ENCODE measurements at regions not wholly inside any gene's neighbourhood (a gene's known extent, or its start where the extent isn't known, plus 50 kb on each side); places are given as distances from the start of the nearest gene placed in this dataset.

DNA sequence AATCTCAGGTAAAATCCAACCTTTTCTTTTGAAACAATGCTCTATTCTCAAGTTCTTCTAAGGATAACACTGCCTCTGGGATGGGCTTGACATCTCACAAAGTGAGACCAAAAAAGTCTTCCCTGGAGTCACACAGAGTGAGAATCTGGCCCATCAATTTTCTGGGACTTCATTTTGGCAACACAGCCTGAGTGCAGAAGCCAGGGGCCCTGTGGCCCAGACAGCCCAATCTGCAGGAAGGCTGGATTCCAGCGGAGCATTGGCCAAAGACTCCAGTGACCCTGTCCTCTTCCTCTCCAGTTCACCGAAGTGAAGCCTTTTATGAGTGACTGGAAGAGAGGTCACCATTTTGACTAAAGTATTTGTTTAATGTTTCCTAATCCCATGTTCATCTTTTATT is 105.1 kb downstream of the PLK2 start:
- H3K36me3 Mint-ChIP-seq (ENCODE audit: low read depth, unreplicated experiment): no peaks in the 10 kb centered on the region
- H3K4me2 ChIP-seq (ENCODE audit: low read length): no peak overlapping the region
- H3K4me3 Mint-ChIP-seq (ENCODE audit: unreplicated experiment): no peak overlapping the region
- H3K4me1 Mint-ChIP-seq (ENCODE audit: low read depth, unreplicated experiment): no peaks in the 10 kb centered on the region
- H3K27me3 Mint-ChIP-seq (ENCODE audit: low read depth, unreplicated experiment): no peaks in the 10 kb centered on the region
- no peak overlapping the region for H3K4me3 ChIP-seq (ENCODE audit: insufficient read depth, low read depth, low read length)
- H3K9me3 ChIP-seq (ENCODE audit: insufficient read depth, low read depth, low read length): no peaks in the 10 kb centered on the region
- DNase-seq (ENCODE audit: low read depth): no peak
- H2AFZ ChIP-seq (ENCODE audit: low read depth, low read length): no peak overlapping the region
- no peak overlapping the region for H3K27ac ChIP-seq (ENCODE audit: low read depth, low read length)
- no peaks in the 10 kb centered on the region for H4K20me1 ChIP-seq (ENCODE audit: insufficient read depth, low read length)
- no peak overlapping the region for H3K9ac ChIP-seq (ENCODE audit: low read length)
- H3K4me1 ChIP-seq (ENCODE audit: insufficient read depth, low read length): no peaks in the 10 kb centered on the region
- FAIRE-seq: no peak
- TF ChIP-seq EZH2 (IDR thresholded peaks at IDR 0.05; ENCODE audit: insufficient read depth, low read length): no peak
- TF ChIP-seq, protein P1, sequence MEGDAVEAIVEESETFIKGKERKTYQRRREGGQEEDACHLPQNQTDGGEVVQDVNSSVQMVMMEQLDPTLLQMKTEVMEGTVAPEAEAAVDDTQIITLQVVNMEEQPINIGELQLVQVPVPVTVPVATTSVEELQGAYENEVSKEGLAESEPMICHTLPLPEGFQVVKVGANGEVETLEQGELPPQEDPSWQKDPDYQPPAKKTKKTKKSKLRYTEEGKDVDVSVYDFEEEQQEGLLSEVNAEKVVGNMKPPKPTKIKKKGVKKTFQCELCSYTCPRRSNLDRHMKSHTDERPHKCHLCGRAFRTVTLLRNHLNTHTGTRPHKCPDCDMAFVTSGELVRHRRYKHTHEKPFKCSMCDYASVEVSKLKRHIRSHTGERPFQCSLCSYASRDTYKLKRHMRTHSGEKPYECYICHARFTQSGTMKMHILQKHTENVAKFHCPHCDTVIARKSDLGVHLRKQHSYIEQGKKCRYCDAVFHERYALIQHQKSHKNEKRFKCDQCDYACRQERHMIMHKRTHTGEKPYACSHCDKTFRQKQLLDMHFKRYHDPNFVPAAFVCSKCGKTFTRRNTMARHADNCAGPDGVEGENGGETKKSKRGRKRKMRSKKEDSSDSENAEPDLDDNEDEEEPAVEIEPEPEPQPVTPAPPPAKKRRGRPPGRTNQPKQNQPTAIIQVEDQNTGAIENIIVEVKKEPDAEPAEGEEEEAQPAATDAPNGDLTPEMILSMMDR (IDR thresholded peaks at IDR 0.05; ENCODE audit: insufficient read depth, low read depth, low read length): no peak
- no peaks in the 10 kb centered on the region for H3K36me3 ChIP-seq (ENCODE audit: insufficient read depth, low read length)
- no peak overlapping the region for H3K27ac Mint-ChIP-seq (ENCODE audit: unreplicated experiment)
- H3K9me3 Mint-ChIP-seq (ENCODE audit: unreplicated experiment): no peaks in the 10 kb centered on the region
- no peaks in the 10 kb centered on the region for H3K27me3 ChIP-seq (ENCODE audit: insufficient read depth, low read length)
- H3K79me2 ChIP-seq (ENCODE audit: insufficient read depth, low read length): no peaks in the 10 kb centered on the region

DNA sequence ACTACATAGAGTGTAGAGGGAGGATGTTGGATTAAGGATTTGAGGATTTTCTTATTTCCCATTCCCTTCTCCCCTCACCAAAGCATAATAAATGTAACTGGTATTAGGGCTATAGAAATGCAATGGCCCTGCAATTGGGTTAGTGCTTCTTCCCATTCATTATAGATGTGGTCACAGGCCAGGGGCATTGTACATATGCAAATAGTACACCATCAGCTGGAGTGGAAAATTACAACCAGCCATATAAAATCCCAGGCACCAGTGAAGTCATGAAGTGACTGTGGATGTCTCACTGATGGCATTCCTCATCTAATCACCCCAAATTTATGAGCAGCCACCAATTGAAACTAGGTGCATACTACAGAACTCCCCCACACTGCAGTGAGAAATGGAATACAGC is 105.9 kb downstream of the PLK2 start:
- no peak overlapping the region for H3K27ac Mint-ChIP-seq (ENCODE audit: unreplicated experiment)
- DNase-seq (ENCODE audit: low read depth) (no peak), FAIRE-seq (no peak)
- H3K27me3 Mint-ChIP-seq (ENCODE audit: low read depth, unreplicated experiment): no peaks in the 10 kb centered on the region
- Histone ChIP-seq H2AFZ (ENCODE audit: low read depth, low read length) (no peak overlapping the region), H3K79me2 (ENCODE audit: insufficient read depth, low read length) (no peaks in the 10 kb centered on the region), H3K4me3 (ENCODE audit: insufficient read depth, low read depth, low read length) (no peak overlapping the region), H4K20me1 (ENCODE audit: insufficient read depth, low read length) (no peaks in the 10 kb centered on the region), H3K9me3 (ENCODE audit: insufficient read depth, low read depth, low read length) (no peaks in the 10 kb centered on the region), H3K4me2 (ENCODE audit: low read length) (no peak overlapping the region), H3K9ac (ENCODE audit: low read length) (no peak overlapping the region), H3K27ac (ENCODE audit: low read depth, low read length) (no peak overlapping the region), H3K36me3 (ENCODE audit: insufficient read depth, low read length) (no peaks in the 10 kb centered on the region), H3K27me3 (ENCODE audit: insufficient read depth, low read length) (no peaks in the 10 kb centered on the region), H3K4me1 (ENCODE audit: insufficient read depth, low read length) (no peaks in the 10 kb centered on the region)
- no peaks in the 10 kb centered on the region for H3K9me3 Mint-ChIP-seq (ENCODE audit: unreplicated experiment)
- H3K4me3 Mint-ChIP-seq (ENCODE audit: unreplicated experiment): no peak overlapping the region
- H3K36me3 Mint-ChIP-seq (ENCODE audit: low read depth, unreplicated experiment): no peaks in the 10 kb centered on the region
- TF ChIP-seq, protein P1 (IDR thresholded peaks at IDR 0.05; ENCODE audit: insufficient read depth, low read depth, low read length): no peak
- no peak for TF ChIP-seq EZH2 (IDR thresholded peaks at IDR 0.05; ENCODE audit: insufficient read depth, low read length)
- H3K4me1 Mint-ChIP-seq (ENCODE audit: low read depth, unreplicated experiment): peaks cover 2% of the 10 kb centered on the region

DNA sequence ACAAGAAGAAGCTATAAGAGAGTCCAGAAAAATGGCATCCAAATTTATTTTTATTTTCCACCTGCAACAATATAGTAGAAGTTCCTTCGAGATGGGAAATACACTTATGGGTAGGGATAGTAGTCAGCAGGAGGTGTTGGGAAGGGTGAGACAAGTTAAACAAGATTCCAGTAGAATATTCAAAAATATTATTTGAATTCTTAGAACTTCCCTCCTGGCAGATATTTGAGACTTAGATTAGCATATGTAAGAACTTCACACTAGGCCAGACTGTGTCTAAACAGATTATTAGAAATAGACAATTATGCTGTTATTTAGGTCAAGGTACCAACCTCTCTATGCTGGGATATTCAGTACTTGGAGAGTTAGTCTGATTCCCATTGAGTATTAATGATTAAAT is 108.7 kb downstream of the PLK2 start:
- Mint-ChIP-seq H3K36me3 (ENCODE audit: low read depth, unreplicated experiment) (no peaks in the 10 kb centered on the region), H3K4me1 (ENCODE audit: low read depth, unreplicated experiment) (peaks cover 2% of the 10 kb centered on the region), H3K27me3 (ENCODE audit: low read depth, unreplicated experiment) (no peaks in the 10 kb centered on the region), H3K27ac (ENCODE audit: unreplicated experiment) (no peak overlapping the region), H3K9me3 (ENCODE audit: unreplicated experiment) (no peaks in the 10 kb centered on the region), H3K4me3 (ENCODE audit: unreplicated experiment) (no peak overlapping the region)
- Histone ChIP-seq H3K4me2 (ENCODE audit: low read length) (no peak overlapping the region), H3K4me3 (ENCODE audit: insufficient read depth, low read depth, low read length) (no peak overlapping the region), H3K79me2 (ENCODE audit: insufficient read depth, low read length) (no peaks in the 10 kb centered on the region), H4K20me1 (ENCODE audit: insufficient read depth, low read length) (no peaks in the 10 kb centered on the region), H2AFZ (ENCODE audit: low read depth, low read length) (no peak overlapping the region), H3K27me3 (ENCODE audit: insufficient read depth, low read length) (no peaks in the 10 kb centered on the region), H3K36me3 (ENCODE audit: insufficient read depth, low read length) (no peaks in the 10 kb centered on the region), H3K4me1 (ENCODE audit: insufficient read depth, low read length) (no peaks in the 10 kb centered on the region), H3K27ac (ENCODE audit: low read depth, low read length) (no peak overlapping the region), H3K9me3 (ENCODE audit: insufficient read depth, low read depth, low read length) (no peaks in the 10 kb centered on the region), H3K9ac (ENCODE audit: low read length) (no peak overlapping the region)
- FAIRE-seq: no peak
- no peak for DNase-seq (ENCODE audit: low read depth)
- TF ChIP-seq EZH2 (IDR thresholded peaks at IDR 0.05; ENCODE audit: insufficient read depth, low read length): no peak
- TF ChIP-seq, protein P1 (IDR thresholded peaks at IDR 0.05; ENCODE audit: insufficient read depth, low read depth, low read length): no peak
